ENCODE measurements at regions not wholly inside any gene's neighbourhood (a gene's known extent, or its start where the extent isn't known, plus 50 kb on each side); places are given as distances from the start of the nearest gene placed in this dataset. TPM values are rescaled to one million over a fixed set of nuclear protein-coding genes. Genes with fewer than 3 reads are reported as not detected.
"Not testable (repeated sequence)": the region's sequence is repeated elsewhere in the genome, so short reads cannot be mapped to it uniquely, and the experiment has no call there.

GRCh38 chr12:131658605-131659004 lies 52.3 kb upstream of the SFSWAP start:
- DNase-seq (ENCODE audit: low read depth); H3K36me3 ChIP-seq (ENCODE audit: control insufficient read depth, insufficient read depth, low read length); CTCF ChIA-PET; H3K27me3 ChIP-seq (ENCODE audit: control insufficient read depth, insufficient read depth, low read length); POLR2A ChIA-PET; H3K4me3 ChIP-seq (ENCODE audit: low read depth, low read length): not testable (repeated sequence)

- POLR2A ChIA-PET; H3K27me3 ChIP-seq (ENCODE audit: control insufficient read depth, insufficient read depth, low read length); DNase-seq (ENCODE audit: low read depth); H3K36me3 ChIP-seq (ENCODE audit: control insufficient read depth, insufficient read depth, low read length); CTCF ChIA-PET; H3K4me3 ChIP-seq (ENCODE audit: low read depth, low read length): not testable (repeated sequence)
Measured at GRCh38 chr12:131659484-131659883, 51.4 kb upstream of the SFSWAP start.

- H3K27me3 ChIP-seq (ENCODE audit: control insufficient read depth, insufficient read depth, low read length); H3K4me3 ChIP-seq (ENCODE audit: low read depth, low read length); H3K36me3 ChIP-seq (ENCODE audit: control insufficient read depth, insufficient read depth, low read length); DNase-seq (ENCODE audit: low read depth); POLR2A ChIA-PET; CTCF ChIA-PET: not testable (repeated sequence)
Measured at GRCh38 chr12:131659976-131660375, 50.9 kb upstream of the SFSWAP start.

- H3K27me3 ChIP-seq (ENCODE audit: control insufficient read depth, insufficient read depth, low read length); CTCF ChIA-PET; H3K36me3 ChIP-seq (ENCODE audit: control insufficient read depth, insufficient read depth, low read length); H3K4me3 ChIP-seq (ENCODE audit: low read depth, low read length); DNase-seq (ENCODE audit: low read depth); POLR2A ChIA-PET: not testable (repeated sequence)
Measured at GRCh38 chr12:131660401-131660800, 50.5 kb upstream of the SFSWAP start.

Small RNA genes in the stretch of these regions (small RNA-seq; reads per million reads assigned to genes)
- gene AC140063.1 (ENCODE audit: insufficient read length, low read depth, low replicate concordance) (not detected), gene RNA5SP376 (ENCODE audit: insufficient read length, low read depth, low replicate concordance) (not detected)
